Transverse colon (tissue), 4 donors: ENCODE measurements at regions not wholly inside any gene's neighbourhood (a gene's known extent, or its start where the extent isn't known, plus 50 kb on each side); places are given as distances from the start of the nearest gene placed in this dataset.

ENCODE experiments used
- DNase-seq: peaks from one replicate; pipeline ENCODE4 v3.0.0-alpha.2; 2019
- H3K27ac ChIP-seq, 4 donors: fragments of 200-600 bp; sonication (generic); 2 replicates each; pipeline ENCODE4 v1.5.1; 2016 to 2018; ENCODE audit warnings: inconsistent platforms in 4 of 4
- H3K27me3 ChIP-seq: fragments of 200-600 bp; sonication (generic); 2 replicates; pipeline ENCODE4 v1.5.1; 2017; ENCODE audit warnings: inconsistent platforms
- H3K36me3 ChIP-seq, 4 donors: fragments of 200-600 bp; sonication (generic); 2 replicates each; pipeline ENCODE4 v1.5.1; 2017 to 2019; ENCODE audit warnings: inconsistent platforms in 4 of 4
- H3K4me1 ChIP-seq, 4 donors: fragments of 200-600 bp; sonication (generic); 2 replicates each; pipeline ENCODE4 v1.5.1; 2017 to 2020; ENCODE audit warnings: inconsistent platforms in 4 of 4
- H3K4me3 ChIP-seq, 4 donors: fragments of 200-600 bp; sonication (generic); 1 replicate in 1 of 4; 2 replicates in 3 of 4; pipeline versions ENCODE4 v1.5.1 to v1.6.1; 2017 to 2019; ENCODE audit warnings: inconsistent platforms in 4 of 4
- H3K9me3 ChIP-seq, 2 donors: fragments of 200-600 bp; sonication (generic); 2 replicates each; pipeline ENCODE4 v1.5.1; 2017 to 2019; ENCODE audit warnings: inconsistent platforms in 2 of 2
- CTCF ChIP-seq, 5 experiments: fragments of 200-600 bp in 3 of 5; fragments of 450-650 bp in 2 of 5; sonication (generic) in 3 of 5; IDR thresholded peaks; 1 replicate in 2 of 5; 2 replicates in 3 of 5; pipeline ENCODE4 v1.5.1; 2016 to 2017; ENCODE audit warnings: antibody characterized with exemption in 5 of 5, inconsistent platforms in 3 of 5, mild to moderate bottlenecking in 2 of 5, moderate library complexity in 1 of 5
- EP300 ChIP-seq: sonication (generic); formaldehyde crosslinking; IDR thresholded peaks from one replicate; pipeline ENCODE4 v1.6.1; 2017; ENCODE audit warnings: antibody characterized with exemption, low read depth
- POLR2A ChIP-seq: fragments of 450-650 bp; IDR thresholded peaks from one replicate; pipeline ENCODE4 v1.6.1; 2016; ENCODE audit warnings: antibody characterized with exemption, mild to moderate bottlenecking, moderate library complexity
- POLR2AphosphoS5 ChIP-seq, 3 donors: sonication (generic); formaldehyde crosslinking; IDR thresholded peaks; one replicate each; pipeline ENCODE4 v1.6.1; 2016; ENCODE audit warnings: antibody characterized with exemption in 3 of 3
- WGBS, 2 donors: methylation state at CpG; one replicate each; pipeline ENCODE4 v1.1.5; 2018; ENCODE audit warnings: low coverage in 1 of 2; 5-methylcytosine and 5-hydroxymethylcytosine counted together
- in situ Hi-C, 4 donors: fragments of 200-750 bp; cut with MboI; loops; one replicate each; pipeline versions ENCODE4 v1.15.0 to v1.15.1; 2017; ENCODE audit warnings: low sequenced_read_pairs in 3 of 4, low pct_ligation_motif_present in 1 of 4, low pct_unique_long_range_greater_than_20kb in 1 of 4
- intact Hi-C: fragments of 100-400 bp; cut with DNase I; formaldehyde crosslinking; loops from one replicate; pipeline ENCODE4 v1.15.1; 2023; ENCODE audit warnings: low total_unique reads

GRCh38 chr3:193959861-193960260 lies 176.1 kb upstream of the HES1 start:
- in situ Hi-C loops = loop anchor here in 1 of 4 donors (25.0 kb wide), 1 partner anchor 173 kb away; no protein-coding TSS in a partner anchor
- no peak for DNase-seq
- Histone ChIP-seq H3K4me1 (peaks cover 4 to 13% (median 8%) of the 10 kb centered on the region in 4 donors), H3K36me3 (no peaks in the 10 kb centered on the region), H3K27ac (no peak overlapping the region), H3K4me3 (no peak overlapping the region), H3K9me3 (peaks cover 3 to 8% of the 10 kb centered on the region in 2 donors), H3K27me3 (no peaks in the 10 kb centered on the region)
- intact Hi-C loops = no loop called here
- TF ChIP-seq POLR2AphosphoS5 (IDR thresholded peaks at IDR 0.05) = no peak
- TF ChIP-seq EP300 = no peak
- no peak for TF ChIP-seq POLR2A
- no peak for TF ChIP-seq CTCF (IDR thresholded peaks at IDR 0.05)

- TF ChIP-seq POLR2A (no peak), EP300 (no peak), POLR2AphosphoS5 (IDR thresholded peaks at IDR 0.05) (peak in 1 of 3 donors; percentile 10)
- H3K9me3 ChIP-seq = peaks cover 0 to under 1% of the 10 kb centered on the region in 2 donors
- 16 to 44% methylated on average over 16 to 21 of the region's 21 CpGs for WGBS, 2 donors
- peaks cover 4 to 13% (median 8%) of the 10 kb centered on the region in 4 donors for H3K4me1 ChIP-seq
- H3K27me3 ChIP-seq = no peaks in the 10 kb centered on the region
- intact Hi-C loops (no loop called here), in situ Hi-C loops (loop anchor here in 1 of 4 donors (25.0 kb wide), 1 partner anchor 173 kb away; no protein-coding TSS in a partner anchor)
- H3K27ac ChIP-seq = peak overlapping the region in 3 of 4 donors; percentile 14 to 65 (median 25)
- DNase-seq = peak; percentile 77
- H3K36me3 ChIP-seq = no peaks in the 10 kb centered on the region
- H3K4me3 ChIP-seq = no peak overlapping the region
Measured at GRCh38 chr3:193960487-193961274, 175.3 kb upstream of the HES1 start.

GRCh38 chr3:193962986-193963685 lies 172.8 kb upstream of the HES1 start:
- Histone ChIP-seq H3K36me3 (no peaks in the 10 kb centered on the region), H3K9me3 (no peaks in the 10 kb centered on the region), H3K4me1 (peaks cover 4 to 13% (median 8%) of the 10 kb centered on the region in 4 donors), H3K27ac (no peak overlapping the region), H3K27me3 (no peaks in the 10 kb centered on the region), H3K4me3 (no peak overlapping the region)
- in situ Hi-C loops (loop anchor here in 1 of 4 donors (25.0 kb wide), 1 partner anchor 176 kb away; no protein-coding TSS in a partner anchor), intact Hi-C loops (no loop called here)
- no peak for TF ChIP-seq CTCF (IDR thresholded peaks at IDR 0.05)
- TF ChIP-seq POLR2A = no peak
- no peak for TF ChIP-seq POLR2AphosphoS5 (IDR thresholded peaks at IDR 0.05)
- TF ChIP-seq EP300 = no peak
- no peak for DNase-seq
- WGBS, 2 donors = 70 to 73% methylated on average over 5 to 9 of the region's 9 CpGs

GRCh38 chr3:193963808-193964516 lies 172.0 kb upstream of the HES1 start:
- in situ Hi-C loops = loop anchor here in 1 of 4 donors (25.0 kb wide), 1 partner anchor 177 kb away; no protein-coding TSS in a partner anchor
- TF ChIP-seq POLR2A = no peak
- no peak for TF ChIP-seq POLR2AphosphoS5 (IDR thresholded peaks at IDR 0.05)
- no peak for TF ChIP-seq CTCF (IDR thresholded peaks at IDR 0.05)
- no peak for TF ChIP-seq EP300
- WGBS, 2 donors = 69 to 89% methylated on average over 6 to 7 of the region's 7 CpGs
- intact Hi-C loops = no loop called here
- H3K27me3 ChIP-seq = no peaks in the 10 kb centered on the region
- H3K27ac ChIP-seq = no peak overlapping the region
- no peak for DNase-seq
- H3K4me1 ChIP-seq = peaks cover 4 to 13% (median 8%) of the 10 kb centered on the region in 4 donors
- no peak overlapping the region for H3K4me3 ChIP-seq
- H3K36me3 ChIP-seq = no peaks in the 10 kb centered on the region
- H3K9me3 ChIP-seq = no peaks in the 10 kb centered on the region
